ENCODE measurements at regions not wholly inside any gene's neighbourhood (a gene's known extent, or its start where the extent isn't known, plus 50 kb on each side); places are given as distances from the start of the nearest gene placed in this dataset.
"Not testable (repeated sequence)": the region's sequence is repeated elsewhere in the genome, so short reads cannot be mapped to it uniquely, and the experiment has no call there.

GRCh38 chr7:21330462-21331178 is 97.3 kb upstream of the SP4 start:
- no peak for DNase-seq

DNA sequence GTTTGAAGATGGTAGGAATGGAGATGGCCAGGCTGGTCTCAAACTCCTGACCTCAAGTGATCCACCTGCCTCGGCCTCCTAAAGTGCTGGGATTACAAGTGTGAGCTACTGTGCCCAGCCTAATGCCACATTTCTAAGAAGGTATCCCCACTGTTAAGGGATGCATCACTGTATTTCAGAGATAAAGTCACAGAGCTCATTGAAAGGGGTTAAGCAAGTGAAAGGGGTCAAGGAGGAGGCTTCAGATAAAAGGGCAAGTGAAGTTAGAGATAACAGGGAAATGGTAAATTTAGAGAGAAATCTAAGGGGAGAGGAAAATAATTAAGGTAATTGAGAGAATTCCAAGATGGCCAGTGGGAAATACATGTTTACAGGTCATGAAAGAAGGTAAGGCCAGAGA is 93.0 kb upstream of the SP4 start:
- no peak for DNase-seq

GRCh38 chr7:21336743-21337142 is 91.1 kb upstream of the SP4 start:
- DNase-seq: no peak

- no peak for DNase-seq
Observed at GRCh38 chr7:21338728-21339164, 89.1 kb upstream of the SP4 start.

- DNase-seq: not testable (repeated sequence)
Observed at GRCh38 chr7:21344900-21345299, 83.0 kb upstream of the SP4 start.

GRCh38 chr7:21345361-21345760 is 82.5 kb upstream of the SP4 start:
- no peak for DNase-seq

- no peak for DNase-seq
Observed at GRCh38 chr7:21346297-21346696, 81.6 kb upstream of the SP4 start.

GRCh38 chr7:21352540-21353387 is 75.1 kb upstream of the SP4 start:
- DNase-seq: no peak

DNA sequence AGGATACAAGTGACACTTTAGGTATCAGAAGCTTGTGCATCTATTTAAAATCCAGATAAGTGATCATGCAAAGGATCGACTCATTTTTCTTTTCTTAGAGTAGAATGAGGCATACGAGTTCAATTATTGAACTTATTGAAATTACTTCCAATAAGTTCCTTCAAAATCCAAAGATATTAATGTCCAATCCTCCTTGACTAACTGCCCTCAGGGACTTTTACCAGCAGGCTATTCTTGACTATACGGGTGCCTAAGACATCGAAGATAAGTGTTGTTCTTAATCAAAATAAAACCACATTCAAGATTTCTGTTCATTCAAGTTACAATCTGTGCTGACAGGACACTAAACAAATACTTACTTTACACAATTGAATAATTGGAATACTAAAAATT is 74.5 kb upstream of the SP4 start:
- DNase-seq: no peak

- no peak for DNase-seq
Observed at GRCh38 chr7:21354284-21354683, 73.6 kb upstream of the SP4 start.

- DNase-seq: no peak
Observed at GRCh38 chr7:21355406-21355874, 72.4 kb upstream of the SP4 start.

- no peak for DNase-seq
Observed at GRCh38 chr7:21356616-21357015, 71.3 kb upstream of the SP4 start.

DNA sequence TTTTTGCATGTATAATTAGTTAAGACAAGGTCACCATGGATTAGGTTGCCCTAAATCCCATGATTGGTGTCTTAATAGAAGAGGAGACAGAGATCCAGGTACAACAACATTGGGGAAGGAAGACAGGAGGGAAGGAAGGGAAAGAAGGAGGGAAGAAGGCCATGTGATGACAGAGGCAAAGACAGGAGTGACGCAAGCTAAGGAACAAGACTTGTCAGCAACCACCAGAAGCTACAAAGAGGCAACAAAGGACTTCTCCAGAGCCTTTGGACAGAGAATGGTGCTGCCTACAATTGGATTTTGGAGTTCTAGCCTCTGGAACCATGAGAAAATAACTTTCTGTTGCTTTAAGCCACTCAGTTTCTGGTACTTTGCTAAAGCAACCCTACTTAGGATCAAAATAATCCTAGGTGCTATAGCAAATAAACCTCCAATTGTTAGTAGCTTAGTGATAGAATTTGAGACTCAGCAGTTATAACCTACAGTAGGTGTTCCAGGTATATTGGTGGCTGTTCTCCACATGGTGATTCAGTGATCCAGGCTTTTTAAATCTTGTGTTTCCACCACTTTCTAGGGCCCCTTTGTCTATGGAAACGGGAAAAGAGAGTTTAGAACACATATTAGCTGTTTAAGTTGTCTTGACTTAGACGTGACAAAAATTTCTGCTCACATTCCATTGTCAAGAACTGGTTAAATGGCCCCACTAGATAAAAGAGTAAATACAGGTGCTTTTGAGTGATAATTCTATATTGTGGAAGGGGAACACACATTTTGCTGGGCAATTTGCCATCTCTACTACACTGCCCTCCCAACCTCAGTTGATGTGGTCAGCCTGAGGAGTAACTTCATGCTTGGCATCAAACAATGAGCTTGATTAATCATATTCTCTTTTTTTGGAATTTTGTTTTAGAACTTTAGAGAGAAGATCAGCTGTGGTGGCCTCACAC is 70.5 kb upstream of the SP4 start:
- no peak for DNase-seq

DNA sequence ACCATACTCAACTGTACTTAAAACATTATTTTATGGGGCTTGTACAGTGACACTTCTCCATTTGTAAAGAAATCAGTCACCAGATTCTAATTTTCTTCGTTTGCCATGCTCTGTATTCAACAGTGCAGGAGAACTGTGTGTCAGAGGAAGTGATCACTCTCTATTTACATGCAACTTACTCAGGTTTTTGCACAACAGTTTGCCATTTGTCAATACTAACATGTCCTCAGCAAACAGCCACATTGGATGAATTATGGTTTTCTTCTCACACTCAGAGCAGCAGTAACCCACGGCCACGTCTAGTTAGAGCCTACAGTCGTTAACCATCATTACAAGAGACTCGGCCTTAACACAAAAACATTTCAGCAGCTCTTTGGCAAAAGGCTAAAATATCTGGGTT is 69.2 kb upstream of the SP4 start:
- peak; percentile 54 for DNase-seq

GRCh38 chr7:21359163-21359562 is 68.7 kb upstream of the SP4 start:
- DNase-seq: no peak

DNA sequence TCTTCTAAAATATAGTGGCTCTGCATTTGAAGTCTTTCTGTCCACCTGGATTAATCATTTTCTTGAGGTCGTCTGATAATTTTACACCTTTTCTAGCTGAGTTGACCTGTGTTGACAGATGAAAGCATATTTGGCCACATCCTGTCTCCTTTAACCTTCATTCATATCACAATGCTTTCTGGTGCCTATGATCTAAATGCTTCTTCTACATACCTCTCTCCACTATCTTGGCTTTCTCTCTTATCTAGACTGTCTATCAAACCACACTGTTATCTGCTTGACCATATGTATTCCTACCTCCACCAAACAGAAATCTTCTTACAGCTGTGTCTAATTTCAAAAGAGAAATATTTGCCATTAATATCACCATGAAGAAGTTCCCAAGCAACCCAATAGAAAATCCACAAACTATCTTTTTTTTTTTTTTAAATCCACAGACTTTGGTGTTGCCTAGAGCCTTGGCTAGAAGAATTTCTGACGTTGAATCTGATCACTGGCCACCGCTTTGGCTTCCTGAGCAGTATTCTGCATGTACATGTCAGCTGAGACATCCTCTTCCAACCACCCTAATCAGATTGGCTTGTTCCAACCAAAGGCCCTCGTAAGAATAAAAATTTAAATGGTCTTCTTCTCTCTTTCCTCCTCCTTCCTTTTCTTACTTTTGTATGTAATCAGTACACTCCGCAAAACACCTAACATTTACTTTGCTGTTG is 66.3 kb upstream of the SP4 start:
- DNase-seq: peak; percentile 47

GRCh38 chr7:21364801-21365271 is 63.0 kb upstream of the SP4 start:
- peak; percentile 80 for DNase-seq

DNA sequence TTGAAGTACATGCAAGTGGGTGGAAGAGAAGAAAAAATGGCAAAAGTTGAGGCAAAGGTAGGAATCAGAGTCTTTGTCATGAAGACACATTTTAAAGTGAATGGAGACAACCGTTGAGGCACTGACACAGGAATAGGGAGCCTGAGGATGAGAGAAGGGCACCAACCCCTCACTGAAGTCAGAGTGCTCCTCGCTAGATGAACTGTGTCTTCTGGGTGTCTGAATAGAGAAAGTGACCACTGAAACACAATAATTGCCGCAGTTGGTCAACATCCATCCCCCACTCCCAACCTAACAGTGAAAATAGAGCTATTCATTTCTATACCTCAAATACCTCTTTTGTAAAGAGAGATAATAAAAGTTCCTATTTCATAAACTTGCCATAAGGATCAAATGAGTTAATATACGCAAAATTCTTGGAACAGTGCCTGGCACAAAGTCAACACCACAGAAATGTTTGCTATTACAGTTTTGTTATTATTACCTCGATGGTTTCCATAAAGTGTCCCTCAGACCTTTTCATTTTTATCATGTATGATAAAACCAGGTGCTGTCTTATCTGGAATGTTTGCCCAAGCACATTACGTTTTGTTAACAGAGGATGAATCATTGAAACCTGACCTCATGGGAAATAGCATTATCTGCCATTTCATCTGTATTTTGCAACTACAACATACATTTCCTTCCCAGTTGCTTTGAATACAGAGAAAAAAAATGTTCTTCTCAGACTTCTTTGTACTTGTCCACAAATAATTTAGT is 61.8 kb upstream of the SP4 start:
- DNase-seq: peak; percentile 99

- DNase-seq: peak; percentile 98
Observed at GRCh38 chr7:21367081-21367480, 60.8 kb upstream of the SP4 start.

DNA sequence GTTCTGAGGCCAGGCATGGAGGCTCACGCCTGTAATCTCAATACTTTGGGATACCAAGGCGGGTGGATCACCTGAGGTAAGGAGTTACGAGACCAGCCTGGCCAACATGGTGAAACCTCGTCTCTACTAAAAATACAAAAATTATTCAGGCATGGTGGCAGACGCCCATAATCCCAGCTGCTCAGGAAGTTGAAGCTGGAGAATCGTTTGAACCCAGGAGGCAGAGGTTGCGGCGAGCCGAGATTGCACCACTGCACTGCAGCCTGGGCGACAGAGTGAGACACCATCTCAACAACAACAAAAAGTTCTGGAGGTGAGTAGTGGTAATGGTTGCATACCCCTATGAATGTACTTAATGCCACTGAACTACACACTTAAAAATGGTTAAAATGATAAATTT is 60.3 kb upstream of the SP4 start:
- peak; percentile 74 for DNase-seq

DNA sequence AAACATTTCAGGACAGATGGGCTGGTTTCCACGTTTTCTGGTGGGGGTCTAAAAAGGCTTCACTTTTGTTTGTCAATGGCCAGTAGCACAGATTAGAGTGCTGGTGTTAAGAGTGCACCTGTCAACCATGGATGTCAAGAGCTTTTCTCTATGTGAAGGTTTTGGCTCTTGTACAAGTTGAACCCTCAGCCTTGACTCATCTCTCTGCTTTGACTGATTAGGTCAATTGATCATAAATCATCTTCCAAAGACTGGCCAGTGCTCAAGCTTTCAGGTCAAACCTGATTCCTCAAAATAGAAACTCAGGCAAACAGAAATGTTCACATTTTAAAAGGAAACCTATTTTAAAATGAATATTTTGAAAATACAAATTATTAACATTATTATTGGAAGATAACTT is 59.6 kb upstream of the SP4 start:
- peak; percentile 94 for DNase-seq
